GM18499 (cell line): ENCODE measurements at regions not wholly inside any gene's neighbourhood (a gene's known extent, or its start where the extent isn't known, plus 50 kb on each side); places are given as distances from the start of the nearest gene placed in this dataset.
A peak's percentile ranks its signal among the peaks of the same experiment; 100 is the strongest.

Experiments
- ATAC-seq: cut with Tn5 transposase; IDR thresholded peaks from one replicate; pipeline ENCODE4 v1.9.1; 2021; ENCODE audit warnings: moderate number of reproducible peaks; ENCODE audit not compliant: insufficient read depth, unreplicated experiment

- peak; percentile 95 for ATAC-seq
Measured at GRCh38 chr6:79777713-79778579, 146.8 kb downstream of the SH3BGRL2 start.

DNA sequence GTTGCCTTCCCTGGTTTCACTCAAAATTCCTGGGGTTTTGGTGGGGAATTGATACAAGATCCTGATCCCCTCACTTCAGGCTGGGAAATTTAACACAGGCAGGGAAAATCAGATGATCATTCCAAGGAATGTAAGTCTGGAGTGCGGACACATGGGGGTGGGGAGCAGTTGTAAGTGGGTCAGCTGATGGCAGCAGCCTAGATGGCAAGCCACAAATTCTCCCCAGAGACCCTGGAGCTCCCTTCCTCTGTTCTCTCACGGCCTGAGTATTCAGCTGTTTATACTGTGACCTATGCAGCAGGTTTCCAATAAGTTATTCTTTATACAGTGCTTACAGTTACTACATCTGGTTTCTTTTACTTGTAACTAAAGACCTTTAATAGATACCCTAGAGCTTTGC, 144.9 kb downstream of the SH3BGRL2 start:
- ATAC-seq = no peak

- no peak for ATAC-seq
Measured at GRCh38 chr6:79775222-79775621, 144.1 kb downstream of the SH3BGRL2 start.

- no peak for ATAC-seq
Measured at GRCh38 chr6:79764747-79765146, 133.6 kb downstream of the SH3BGRL2 start.

DNA sequence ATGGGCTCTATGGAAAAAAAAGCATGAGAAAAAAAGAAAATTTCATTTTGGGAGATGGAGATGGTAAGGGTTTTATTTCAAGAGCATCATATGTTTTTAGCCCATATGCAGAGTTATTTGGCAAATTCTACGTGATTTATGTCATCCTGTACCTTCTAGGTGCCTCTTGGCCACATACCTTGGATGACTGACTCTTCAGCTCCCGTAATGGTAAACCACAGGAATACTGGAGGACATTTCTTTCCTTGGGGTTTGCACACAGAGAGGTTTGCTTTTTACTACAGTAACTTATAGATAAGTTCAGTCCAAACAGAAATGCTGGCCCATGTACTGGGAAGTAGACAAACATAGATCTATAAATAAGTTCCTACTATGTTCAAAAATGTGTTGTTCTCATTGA, 132.2 kb downstream of the SH3BGRL2 start:
- ATAC-seq = no peak

DNA sequence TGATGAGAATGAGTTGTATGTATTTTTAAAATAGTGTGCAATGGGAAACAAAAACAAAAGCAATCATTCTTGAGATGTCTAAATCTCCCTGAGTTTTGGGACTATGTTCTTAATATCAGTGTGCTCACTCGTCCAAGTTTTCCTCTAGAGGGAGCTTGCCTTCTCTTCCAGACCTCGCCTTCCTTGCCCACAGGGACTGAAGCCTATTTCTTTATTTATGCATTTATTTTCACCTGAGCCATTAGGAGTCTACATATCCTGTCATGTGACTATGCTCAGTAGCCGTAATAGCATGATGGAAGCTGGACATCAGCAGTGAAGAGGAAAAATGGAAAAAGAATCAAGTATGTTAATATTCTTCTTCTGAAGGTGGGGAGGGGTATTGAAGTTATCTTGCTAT, 131.2 kb downstream of the SH3BGRL2 start:
- no peak for ATAC-seq

DNA sequence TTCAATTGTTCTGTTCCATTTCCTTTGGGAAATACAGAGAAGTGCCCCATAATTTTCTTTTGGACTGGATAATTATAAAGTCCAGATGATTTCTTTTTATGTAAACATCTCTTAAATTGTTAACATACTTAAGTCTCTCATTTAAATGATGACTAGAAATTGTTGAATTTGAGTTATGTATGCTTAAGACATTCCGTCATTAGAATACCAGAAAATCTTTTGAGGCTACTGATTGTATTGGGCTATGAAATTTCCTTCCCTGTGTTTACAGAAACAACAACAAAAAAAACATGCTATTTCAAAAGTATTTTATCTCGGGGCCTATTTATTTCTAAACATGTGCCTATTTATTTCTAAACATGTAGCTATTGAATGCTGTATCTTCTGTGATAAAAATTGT, 125.4 kb downstream of the SH3BGRL2 start:
- ATAC-seq = no peak

- no peak for ATAC-seq
Measured at GRCh38 chr6:79755967-79756366, 124.8 kb downstream of the SH3BGRL2 start.
